ENCODE measurements at regions not wholly inside any gene's neighbourhood (a gene's known extent, or its start where the extent isn't known, plus 50 kb on each side); places are given as distances from the start of the nearest gene placed in this dataset.

- TF ChIP-seq POLR2AphosphoS5 (IDR thresholded peaks at IDR 0.05; ENCODE audit: low read depth, low read length) (no peak), POLR2A (IDR thresholded peaks at IDR 0.05; ENCODE audit: low read depth, low read length) (no peak), SPI1 (IDR thresholded peaks at IDR 0.05; ENCODE audit: low read depth, low read length) (no peak), TAF1 (IDR thresholded peaks at IDR 0.05; ENCODE audit: low read depth, low read length) (no peak)
These were observed 472.8 kb upstream of the MKI67 start for GRCh38 chr10:128599030-128599429.

All from GM12891 (cell line).